Caco-2 (cell line): ENCODE measurements at regions not wholly inside any gene's neighbourhood (a gene's known extent, or its start where the extent isn't known, plus 50 kb on each side); places are given as distances from the start of the nearest gene placed in this dataset.

Experiments
- BruUV-seq: library from RNA; stranded (reverse); fragments of 400-500 nt; replicated peaks from 2 replicates; lab custom pipeline; 2021; lab: Mats Ljungman, UMichigan
- CTCF ChIA-PET: fragments of 300-600 bp; sonication (Branson Sonifier 250); formaldehyde crosslinking; loops from one replicate; lab custom pipeline; 2022; ENCODE audit warnings: antibody characterized with exemption; lab: Charles Lee
- POLR2A ChIA-PET: fragments of 300-600 bp; sonication (Branson Sonifier 250); formaldehyde crosslinking; loops from one replicate; lab custom pipeline; 2022; ENCODE audit warnings: antibody characterized with exemption; lab: Charles Lee
- DNase-seq, 2 experiments: peaks; one replicate each; pipeline versions ENCODE4 v3.0.0 to v3.0.0-alpha.2; 2020 to 2022
- H3K27me3 ChIP-seq: replicated peaks from 2 replicates; pipeline ENCODE4 v1.6.0; 2011; ENCODE audit warnings: low read length; ENCODE audit not compliant: control insufficient read depth, insufficient read depth
- H3K36me3 ChIP-seq: 2 replicates; pipeline ENCODE4 v1.5.1; 2011; ENCODE audit warnings: low read length; ENCODE audit not compliant: control insufficient read depth, insufficient read depth
- H3K4me1 ChIP-seq: fragments of 250-450 bp; sonication (Bioruptor Pico); 2 replicates; pipeline ENCODE4 v1.5.1; 2020; ENCODE audit warnings: mild to moderate bottlenecking
- H3K4me3 ChIP-seq: 2 replicates; pipeline ENCODE4 v1.5.1; 2011; ENCODE audit warnings: low read depth, mild to moderate bottlenecking, control low read depth, low read length
- H3K9me3 ChIP-seq: fragments of 250-450 bp; sonication (Bioruptor Pico); 2 replicates; pipeline ENCODE4 v1.5.1; 2020; ENCODE audit warnings: mild to moderate bottlenecking, moderate library complexity
- H3K27ac Mint-ChIP-seq: one replicate; pipeline ENCODE4 v1.8.0; 2022; ENCODE audit warnings: mixed read lengths; ENCODE audit not compliant: unreplicated experiment
- H3K27me3 Mint-ChIP-seq: one replicate; pipeline ENCODE4 v1.8.0; 2022; ENCODE audit warnings: mixed read lengths; ENCODE audit not compliant: insufficient read depth, unreplicated experiment
- H3K36me3 Mint-ChIP-seq: one replicate; pipeline ENCODE4 v1.8.0; 2022; ENCODE audit warnings: mild to moderate bottlenecking, mixed read lengths; ENCODE audit not compliant: insufficient read depth, unreplicated experiment
- H3K4me1 Mint-ChIP-seq: one replicate; pipeline ENCODE4 v1.8.0; 2022; ENCODE audit warnings: low read depth, mixed read lengths; ENCODE audit not compliant: unreplicated experiment
- H3K4me3 Mint-ChIP-seq: one replicate; pipeline ENCODE4 v1.8.0; 2022; ENCODE audit warnings: mild to moderate bottlenecking, moderate library complexity, mixed read lengths; ENCODE audit not compliant: unreplicated experiment
- H3K9me3 Mint-ChIP-seq: one replicate; pipeline ENCODE4 v1.8.0; 2022; ENCODE audit warnings: mixed read lengths; ENCODE audit not compliant: unreplicated experiment
- CTCF ChIP-seq, 2 experiments: fragments of 200-600 bp in 1 of 2; IDR thresholded peaks; 1 replicate in 1 of 2; 2 replicates in 1 of 2; pipeline versions ENCODE4 v1.5.1 to v1.8.0; 2011 to 2022; ENCODE audit warnings: antibody characterized with exemption in 1 of 2, control low read depth in 1 of 2, inconsistent platforms in 1 of 2, low read depth in 1 of 2, low read length in 1 of 2, mild to moderate bottlenecking in 1 of 2, moderate library complexity in 1 of 2; ENCODE audit not compliant: insufficient read depth in 1 of 2, severe bottlenecking in 1 of 2, unreplicated experiment in 1 of 2
- intact Hi-C: fragments of 100-400 bp; cut with micrococcal nuclease; formaldehyde crosslinking; loops from one replicate; pipeline ENCODE4 v1.10.0; 2022; ENCODE audit not compliant: unreplicated experiment

DNA sequence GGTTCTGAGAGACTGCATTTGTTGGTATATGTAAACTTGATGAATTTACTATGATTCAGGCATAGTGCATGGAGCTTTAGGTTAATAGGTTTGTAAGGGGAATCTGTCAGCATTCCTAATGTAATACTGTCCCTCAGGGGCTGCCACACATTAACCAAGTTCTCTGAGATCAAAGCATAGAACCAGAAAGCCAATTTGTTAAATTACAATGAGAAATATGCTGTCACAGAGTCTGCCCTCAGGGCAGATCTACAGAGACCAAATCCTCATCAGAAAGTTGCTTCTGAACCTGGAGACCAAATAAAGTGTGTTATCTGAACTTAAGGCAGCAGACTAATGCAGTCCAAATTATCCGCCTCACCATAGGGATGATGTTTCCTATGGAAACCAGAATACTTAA, 250.8 kb upstream of the HTR1E start:
- Mint-ChIP-seq H3K27me3 (no peaks in the 10 kb centered on the region), H3K36me3 (no peaks in the 10 kb centered on the region), H3K9me3 (peaks cover 7% of the 10 kb centered on the region), H3K4me1 (peaks cover 9% of the 10 kb centered on the region), H3K4me3 (no peak overlapping the region), H3K27ac (no peak overlapping the region)
- intact Hi-C loops, result loop anchor here (2.0 kb wide), 1 partner anchor 36 kb away; no protein-coding TSS in a partner anchor
- Histone ChIP-seq H3K36me3 (no peaks in the 10 kb centered on the region), H3K4me3 (no peak overlapping the region), H3K4me1 (peaks cover 7% of the 10 kb centered on the region; the same call in 1 of the 2 replicates), H3K27me3 (no peaks in the 10 kb centered on the region), H3K9me3 (no peaks in the 10 kb centered on the region)
- no TSS peak for BruUV-seq
- DNase-seq, result peak; percentile 45 to 46
- ChIA-PET POLR2A (no interaction called here), CTCF (no interaction called here)
- TF ChIP-seq CTCF (IDR thresholded peaks at IDR 0.05; ENCODE audit: insufficient read depth in 1 of 2, low read depth in 1 of 2, low read length in 1 of 2, severe bottlenecking in 1 of 2, unreplicated experiment in 1 of 2), result no peak

DNA sequence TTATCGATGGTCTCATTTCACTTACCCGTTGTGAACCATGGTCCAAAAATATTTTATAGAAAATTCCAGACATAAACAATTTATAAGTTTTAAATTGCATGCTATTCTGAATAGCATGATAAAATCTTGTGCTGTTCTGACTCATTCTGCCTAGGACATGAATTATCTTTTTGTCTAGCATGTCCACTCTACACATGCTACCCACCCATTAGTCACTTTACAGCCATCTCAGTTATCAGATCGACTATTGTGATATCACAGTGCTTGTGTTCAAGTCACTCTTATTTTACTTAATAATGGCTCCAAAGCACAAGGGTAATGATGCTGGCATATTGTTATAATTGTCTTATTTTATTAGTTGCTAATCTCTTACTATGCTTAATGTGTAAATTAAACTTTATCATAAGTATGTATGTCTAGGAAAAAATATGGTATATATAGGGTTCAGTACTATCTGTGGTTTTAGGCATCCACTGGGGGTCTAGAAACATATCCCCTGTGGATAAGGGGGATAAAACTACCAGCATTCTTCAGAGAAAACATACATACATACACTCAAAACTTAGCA, 252.0 kb upstream of the HTR1E start:
- CTCF ChIA-PET, result no interaction called here
- H3K9me3 ChIP-seq, result no peaks in the 10 kb centered on the region
- H3K27me3 Mint-ChIP-seq, result no peaks in the 10 kb centered on the region
- H3K27me3 ChIP-seq, result no peaks in the 10 kb centered on the region
- H3K4me1 Mint-ChIP-seq, result peaks cover 9% of the 10 kb centered on the region
- intact Hi-C loops, result no loop called here
- no peak for DNase-seq
- POLR2A ChIA-PET, result no interaction called here
- no peak overlapping the region for H3K4me3 Mint-ChIP-seq
- H3K4me3 ChIP-seq, result no peak overlapping the region
- no peak for TF ChIP-seq CTCF (IDR thresholded peaks at IDR 0.05; ENCODE audit: insufficient read depth in 1 of 2, low read depth in 1 of 2, low read length in 1 of 2, severe bottlenecking in 1 of 2, unreplicated experiment in 1 of 2)
- BruUV-seq, result no TSS peak
- H3K4me1 ChIP-seq, result peaks cover 7% of the 10 kb centered on the region; the same call in 1 of the 2 replicates
- H3K27ac Mint-ChIP-seq, result no peak overlapping the region
- no peaks in the 10 kb centered on the region for H3K36me3 ChIP-seq
- H3K36me3 Mint-ChIP-seq, result no peaks in the 10 kb centered on the region
- peaks cover 7% of the 10 kb centered on the region for H3K9me3 Mint-ChIP-seq

GRCh38 chr6:86683132-86683908, 254.0 kb upstream of the HTR1E start:
- no peak overlapping the region for H3K27ac Mint-ChIP-seq
- no peaks in the 10 kb centered on the region for H3K36me3 ChIP-seq
- no peaks in the 10 kb centered on the region for H3K36me3 Mint-ChIP-seq
- TF ChIP-seq CTCF (IDR thresholded peaks at IDR 0.05; ENCODE audit: insufficient read depth in 1 of 2, low read depth in 1 of 2, low read length in 1 of 2, severe bottlenecking in 1 of 2, unreplicated experiment in 1 of 2), result no peak
- BruUV-seq, result no TSS peak
- no peak for DNase-seq
- no peaks in the 10 kb centered on the region for H3K27me3 Mint-ChIP-seq
- H3K4me1 Mint-ChIP-seq, result peaks cover 9% of the 10 kb centered on the region
- ChIA-PET POLR2A (no interaction called here), CTCF (no interaction called here)
- H3K4me1 ChIP-seq, result peaks cover 7% of the 10 kb centered on the region; the same call in 1 of the 2 replicates
- no peaks in the 10 kb centered on the region for H3K9me3 ChIP-seq
- no peak overlapping the region for H3K4me3 ChIP-seq
- H3K27me3 ChIP-seq, result no peaks in the 10 kb centered on the region
- H3K4me3 Mint-ChIP-seq, result no peak overlapping the region
- intact Hi-C loops, result no loop called here
- peaks cover 5% of the 10 kb centered on the region for H3K9me3 Mint-ChIP-seq
